LNCaP clone FGC (cell line): ENCODE measurements at regions not wholly inside any gene's neighbourhood (a gene's known extent, or its start where the extent isn't known, plus 50 kb on each side); places are given as distances from the start of the nearest gene placed in this dataset.

ENCODE experiments used
- DNase-seq: peaks from one replicate; pipeline ENCODE4 v3.0.0-alpha.2; 2011; ENCODE audit warnings: low read depth
- H3K4me3 ChIP-seq: 2 replicates; pipeline ENCODE4 v1.5.1; 2011; ENCODE audit warnings: mild to moderate bottlenecking, low read depth, low read length, control low read depth
- TF ChIP-seq, protein P1 (sequence below): IDR thresholded peaks from 2 replicates; pipeline ENCODE4 v1.5.1; 2012; ENCODE audit warnings: mild to moderate bottlenecking; ENCODE audit not compliant: control insufficient read depth, insufficient read depth; ENCODE audit errors: extremely low read depth

DNA sequence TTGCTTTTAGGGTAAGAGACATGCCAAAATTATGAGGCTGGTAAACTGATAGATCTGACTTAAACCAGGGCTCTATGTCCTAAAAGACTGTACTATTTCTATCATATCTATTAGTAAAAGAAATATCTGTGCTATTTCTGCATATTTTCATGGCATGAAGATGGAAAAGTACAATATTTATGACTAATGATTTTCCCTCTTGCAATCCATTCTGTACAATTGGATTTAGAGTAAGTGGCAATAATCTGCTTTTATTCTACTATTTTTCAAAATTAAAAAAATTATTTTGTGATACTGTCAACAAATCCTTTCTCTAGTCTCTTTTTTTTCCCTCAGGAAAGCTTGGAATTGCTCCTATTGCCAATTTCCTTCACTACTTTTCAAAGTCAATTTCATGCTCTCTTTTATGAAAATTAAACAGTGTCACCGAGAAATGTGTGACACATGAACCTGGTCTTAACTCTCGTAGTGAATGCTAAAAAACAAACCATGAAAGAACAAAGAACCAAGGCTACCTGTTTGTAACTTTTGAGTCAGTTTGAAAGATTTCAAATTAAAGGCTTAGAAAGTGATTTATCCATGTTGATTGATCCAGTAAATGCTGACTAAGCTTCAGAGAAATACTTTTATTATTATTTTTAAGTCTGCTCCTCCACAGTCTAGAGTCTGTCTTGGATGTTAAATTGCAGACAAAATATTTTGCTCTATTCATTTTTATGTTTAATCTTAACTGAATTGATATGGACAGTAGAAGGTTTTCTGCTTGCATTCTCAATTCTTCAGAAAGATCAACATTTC is 262.7 kb upstream of the CHRM2 start:
- TF ChIP-seq, protein P1, sequence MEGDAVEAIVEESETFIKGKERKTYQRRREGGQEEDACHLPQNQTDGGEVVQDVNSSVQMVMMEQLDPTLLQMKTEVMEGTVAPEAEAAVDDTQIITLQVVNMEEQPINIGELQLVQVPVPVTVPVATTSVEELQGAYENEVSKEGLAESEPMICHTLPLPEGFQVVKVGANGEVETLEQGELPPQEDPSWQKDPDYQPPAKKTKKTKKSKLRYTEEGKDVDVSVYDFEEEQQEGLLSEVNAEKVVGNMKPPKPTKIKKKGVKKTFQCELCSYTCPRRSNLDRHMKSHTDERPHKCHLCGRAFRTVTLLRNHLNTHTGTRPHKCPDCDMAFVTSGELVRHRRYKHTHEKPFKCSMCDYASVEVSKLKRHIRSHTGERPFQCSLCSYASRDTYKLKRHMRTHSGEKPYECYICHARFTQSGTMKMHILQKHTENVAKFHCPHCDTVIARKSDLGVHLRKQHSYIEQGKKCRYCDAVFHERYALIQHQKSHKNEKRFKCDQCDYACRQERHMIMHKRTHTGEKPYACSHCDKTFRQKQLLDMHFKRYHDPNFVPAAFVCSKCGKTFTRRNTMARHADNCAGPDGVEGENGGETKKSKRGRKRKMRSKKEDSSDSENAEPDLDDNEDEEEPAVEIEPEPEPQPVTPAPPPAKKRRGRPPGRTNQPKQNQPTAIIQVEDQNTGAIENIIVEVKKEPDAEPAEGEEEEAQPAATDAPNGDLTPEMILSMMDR: no peak
- DNase-seq: no peak
- no peak overlapping the region for H3K4me3 ChIP-seq

DNA sequence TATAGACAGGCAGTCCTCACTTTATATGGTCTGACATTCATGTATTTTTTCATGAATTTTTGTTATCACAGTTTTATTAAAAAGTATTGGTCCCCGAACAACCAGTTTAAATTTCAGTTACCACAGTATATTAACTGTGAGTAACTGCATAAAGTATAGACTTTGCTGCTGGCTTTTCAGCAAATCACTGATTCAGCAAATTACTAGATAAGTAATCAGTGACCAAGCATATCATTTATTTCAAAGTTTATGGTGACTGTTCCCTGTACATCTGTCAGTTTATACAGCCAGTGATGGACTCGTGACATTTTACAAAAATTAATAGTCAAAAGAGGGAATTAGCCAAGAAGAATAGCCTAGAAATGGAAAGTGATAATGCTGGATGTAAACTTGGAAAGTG is 266.7 kb upstream of the CHRM2 start:
- H3K4me3 ChIP-seq: no peak overlapping the region
- DNase-seq: no peak
- TF ChIP-seq, protein P1: no peak

DNA sequence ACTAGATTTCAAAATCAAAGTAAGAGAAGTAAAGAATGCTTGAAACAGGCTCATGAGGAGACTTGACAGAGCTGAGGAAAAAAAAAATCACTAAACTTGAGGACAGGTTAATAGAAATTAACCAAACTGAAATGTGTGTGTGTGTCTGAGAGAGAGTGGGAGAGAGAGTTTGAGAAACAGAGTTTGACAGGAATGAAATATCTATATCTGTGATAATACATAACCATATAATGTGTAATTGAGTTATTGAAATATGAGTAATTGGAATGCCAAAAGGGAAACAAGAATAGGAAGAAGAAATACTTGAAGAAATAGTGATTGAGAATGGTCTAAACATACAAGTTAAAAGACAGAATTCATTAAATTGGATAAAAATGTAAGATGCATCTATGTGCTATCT is 268.0 kb upstream of the CHRM2 start:
- no peak for DNase-seq
- TF ChIP-seq, protein P1: no peak
- no peak overlapping the region for H3K4me3 ChIP-seq

DNA sequence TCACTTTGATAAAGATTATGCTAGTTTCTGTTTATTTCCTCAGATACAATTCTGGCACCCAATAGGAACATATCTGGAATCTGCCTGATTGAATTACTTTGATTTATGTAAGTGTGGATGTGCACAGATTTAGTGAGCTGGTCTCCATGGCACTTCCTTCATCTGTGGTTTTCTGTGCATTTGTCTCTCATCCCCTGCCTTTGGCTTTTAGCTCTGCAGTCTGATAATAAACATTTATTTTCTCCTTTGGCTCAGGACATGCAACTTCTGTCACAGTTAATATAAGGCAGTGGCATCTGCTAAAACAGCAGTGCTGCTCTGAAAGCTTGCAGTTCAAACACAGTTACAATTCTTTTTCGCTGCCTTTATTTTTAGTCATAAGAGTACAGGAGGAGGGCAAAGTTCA is 273.7 kb upstream of the CHRM2 start:
- no peak overlapping the region for H3K4me3 ChIP-seq
- DNase-seq: no peak
- TF ChIP-seq, protein P1: no peak

DNA sequence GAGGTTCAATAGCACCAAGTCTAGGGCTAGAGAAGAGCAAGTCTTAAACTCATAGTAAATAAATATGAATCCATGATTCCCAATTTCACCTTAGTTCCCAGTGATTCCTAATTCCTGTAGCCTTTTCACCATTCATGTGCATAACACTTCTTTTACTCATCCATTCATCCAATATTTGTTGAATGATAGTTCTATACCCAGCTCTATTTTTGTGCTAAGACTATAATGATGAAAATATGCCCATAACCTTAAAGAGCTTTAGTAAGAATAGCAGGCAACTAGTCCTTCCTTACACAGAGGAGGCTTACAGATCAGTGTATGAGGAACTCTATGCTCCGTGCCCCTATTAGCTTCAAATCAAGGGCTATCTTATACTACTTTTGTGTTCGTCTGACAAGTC is 280.2 kb upstream of the CHRM2 start:
- no peak for DNase-seq
- TF ChIP-seq, protein P1: no peak
- H3K4me3 ChIP-seq: no peak overlapping the region

DNA sequence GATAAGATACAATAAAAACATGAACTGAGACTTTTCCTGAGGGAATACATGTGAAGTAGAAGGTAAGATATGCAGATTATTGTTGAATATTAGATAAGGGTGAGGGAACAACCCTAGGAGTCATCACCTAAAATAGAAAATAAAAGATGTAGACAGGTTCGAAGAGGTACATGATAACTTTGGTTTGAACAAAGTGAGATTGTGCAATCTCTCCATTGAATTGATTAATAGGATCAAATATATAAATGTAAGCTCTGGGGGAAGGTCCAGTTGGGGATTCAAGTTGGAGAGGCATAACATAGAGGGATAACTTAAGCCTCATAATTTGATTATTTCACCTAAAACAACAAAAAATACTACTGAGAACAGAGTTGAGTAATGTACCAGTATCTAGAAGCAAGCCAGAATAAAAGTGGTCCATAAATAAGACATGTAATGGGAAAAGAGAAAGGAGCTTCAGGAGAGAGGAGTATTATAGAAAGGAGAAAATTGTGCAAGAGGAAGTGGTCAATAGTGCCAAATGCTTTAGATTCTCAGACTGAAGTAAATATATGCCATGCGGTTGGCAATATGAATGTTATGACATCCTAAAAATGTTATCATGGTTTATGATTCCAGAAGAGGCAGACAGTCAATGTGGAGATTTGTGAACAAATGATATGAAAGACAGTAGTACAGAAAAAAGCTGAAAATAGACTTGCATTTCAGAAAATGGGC is 282.3 kb upstream of the CHRM2 start:
- TF ChIP-seq, protein P1: no peak
- no peak for DNase-seq
- no peak overlapping the region for H3K4me3 ChIP-seq
